ENCODE measurements at regions not wholly inside any gene's neighbourhood (a gene's known extent, or its start where the extent isn't known, plus 50 kb on each side); places are given as distances from the start of the nearest gene placed in this dataset.
"Not testable (repeated sequence)": the region's sequence is repeated elsewhere in the genome, so short reads cannot be mapped to it uniquely, and the experiment has no call there.

DNA sequence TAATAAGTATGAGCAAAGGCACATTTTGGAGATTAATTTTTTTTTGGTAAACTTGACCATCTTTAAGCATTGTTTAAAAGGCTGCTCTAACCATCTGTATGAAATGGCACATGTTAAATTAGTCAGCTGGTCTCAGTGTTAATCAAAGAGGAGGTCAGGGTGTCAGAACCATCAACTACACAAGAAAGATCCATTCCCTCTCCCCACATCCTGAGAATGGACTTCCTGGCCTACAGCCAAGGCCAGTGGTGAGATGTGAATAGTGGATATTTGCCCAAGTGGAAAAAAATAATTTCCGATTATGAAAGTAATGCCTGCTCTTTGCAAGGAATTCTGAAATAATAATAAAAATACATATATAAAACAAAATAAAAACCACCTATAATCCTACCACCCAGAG is 641.7 kb downstream of the NR2F2 start:
- Mint-ChIP-seq H3K36me3 (no peaks in the 10 kb centered on the region), H3K4me1 (no peaks in the 10 kb centered on the region), H3K27ac (no peak overlapping the region), H3K9me3 (peaks cover 5% of the 10 kb centered on the region), H3K27me3 (peaks cover 1% of the 10 kb centered on the region), H3K4me3 (no peak overlapping the region)

DNA sequence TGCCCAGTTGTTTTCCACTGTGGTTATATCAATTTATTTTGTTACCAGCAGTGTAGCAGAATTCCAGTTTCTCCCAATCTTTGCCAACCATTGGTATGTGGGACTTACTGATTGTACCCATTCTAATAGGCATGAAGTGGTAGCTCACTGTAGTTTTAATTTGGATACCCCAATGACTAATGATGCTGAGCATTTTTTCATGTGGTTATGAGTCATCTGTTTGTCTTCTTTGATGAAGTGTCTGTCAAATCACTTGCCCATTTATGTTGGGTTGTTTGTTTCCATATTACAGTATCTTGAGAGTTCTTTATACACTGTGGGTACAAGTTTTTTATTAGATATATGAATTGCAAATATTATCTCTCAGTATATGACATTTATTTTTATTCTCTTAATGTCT is 644.3 kb downstream of the NR2F2 start:
- Mint-ChIP-seq H3K4me3 (no peak overlapping the region), H3K27ac (no peak overlapping the region), H3K9me3 (peaks cover 5% of the 10 kb centered on the region), H3K4me1 (no peaks in the 10 kb centered on the region), H3K27me3 (peaks cover 1% of the 10 kb centered on the region), H3K36me3 (no peaks in the 10 kb centered on the region)

DNA sequence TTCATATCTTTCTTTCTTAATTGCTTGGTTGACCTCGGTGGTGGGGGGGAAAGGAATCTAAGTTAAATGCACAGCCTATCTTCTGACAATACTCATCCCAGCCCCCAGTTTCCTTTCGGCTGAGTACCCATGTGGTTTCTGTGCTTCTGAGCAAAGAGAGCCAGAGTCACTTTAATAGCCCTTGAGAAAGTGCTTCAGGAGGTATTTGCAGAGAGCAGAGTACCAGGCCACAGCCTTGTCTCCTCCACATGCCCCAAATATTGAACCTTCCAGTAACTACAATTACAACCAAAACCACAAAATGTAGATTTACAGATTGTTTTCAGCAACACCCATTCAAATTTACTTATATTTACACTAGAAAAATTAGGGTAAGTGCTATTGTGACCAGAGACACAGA is 647.4 kb downstream of the NR2F2 start:
- no peak overlapping the region for H3K4me3 Mint-ChIP-seq

DNA sequence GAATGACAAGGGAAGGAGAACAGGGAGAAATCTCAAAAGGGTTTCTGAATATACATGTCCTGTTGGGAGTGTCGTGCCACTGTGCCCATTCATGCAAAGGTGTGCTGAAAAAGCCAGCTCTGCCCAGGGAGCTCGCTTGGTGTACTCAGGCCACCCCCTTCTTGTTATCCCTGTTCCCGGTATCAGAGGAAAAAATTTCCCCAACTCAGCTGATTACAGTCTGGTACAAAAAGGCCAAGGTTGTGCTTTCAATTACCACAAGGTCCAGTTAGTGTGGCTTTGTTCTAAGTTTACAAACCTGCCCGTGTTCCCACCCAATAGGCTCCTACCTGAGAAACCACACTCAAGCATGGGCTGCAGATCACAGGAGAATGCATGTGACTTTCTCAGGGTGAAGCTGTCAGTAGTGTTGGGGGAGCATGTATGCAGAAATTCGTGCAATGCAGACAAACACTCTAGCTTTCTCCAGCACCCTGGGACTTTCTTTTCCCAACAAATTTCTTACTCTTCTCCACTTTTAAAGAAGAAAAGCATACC is 648.5 kb downstream of the NR2F2 start:
- no peak overlapping the region for H3K4me3 Mint-ChIP-seq
- no peak overlapping the region for H3K27ac Mint-ChIP-seq
- H3K9me3 Mint-ChIP-seq: peaks cover 4% of the 10 kb centered on the region
- no peaks in the 10 kb centered on the region for H3K36me3 Mint-ChIP-seq
- H3K4me1 Mint-ChIP-seq: no peaks in the 10 kb centered on the region
- no peaks in the 10 kb centered on the region for H3K27me3 Mint-ChIP-seq

More for the DNA sequence above, 647.4 kb downstream of the NR2F2 start:
- H3K9me3 Mint-ChIP-seq: peaks cover 8% of the 10 kb centered on the region
- H3K27ac Mint-ChIP-seq: no peak overlapping the region
- no peaks in the 10 kb centered on the region for H3K36me3 Mint-ChIP-seq
- peaks cover 1% of the 10 kb centered on the region for H3K27me3 Mint-ChIP-seq
- H3K4me1 Mint-ChIP-seq: no peaks in the 10 kb centered on the region

DNA sequence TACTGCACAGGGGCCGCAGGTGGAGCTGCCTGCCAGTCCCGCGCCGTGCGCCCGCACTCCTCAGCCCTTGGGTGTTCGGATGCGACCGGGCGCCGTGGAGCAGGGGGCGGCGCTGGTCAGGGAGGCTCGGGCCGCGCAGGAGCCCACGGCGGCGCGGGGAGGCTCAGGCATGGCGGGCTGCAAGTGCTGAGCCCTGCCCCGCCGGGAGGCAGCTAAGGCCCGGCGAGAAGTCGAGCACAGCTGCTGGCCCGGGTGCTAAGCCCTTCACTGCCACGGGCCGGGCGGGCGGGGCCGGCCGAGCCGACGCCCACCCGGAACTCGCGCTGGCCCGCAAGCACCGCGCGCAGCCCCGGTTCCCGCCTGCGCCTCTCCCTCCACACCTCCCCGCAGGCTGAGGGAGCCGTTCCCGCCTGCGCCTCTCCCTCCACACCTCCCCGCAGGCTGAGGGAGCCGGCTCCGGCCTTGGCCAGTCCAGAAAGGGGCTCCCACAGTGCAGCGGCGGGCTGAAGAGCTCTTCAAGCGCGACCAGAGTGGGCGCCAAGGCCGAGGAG is 653.7 kb downstream of the NR2F2 start:
- not testable (repeated sequence) for H3K36me3 Mint-ChIP-seq, H3K27me3 Mint-ChIP-seq

DNA sequence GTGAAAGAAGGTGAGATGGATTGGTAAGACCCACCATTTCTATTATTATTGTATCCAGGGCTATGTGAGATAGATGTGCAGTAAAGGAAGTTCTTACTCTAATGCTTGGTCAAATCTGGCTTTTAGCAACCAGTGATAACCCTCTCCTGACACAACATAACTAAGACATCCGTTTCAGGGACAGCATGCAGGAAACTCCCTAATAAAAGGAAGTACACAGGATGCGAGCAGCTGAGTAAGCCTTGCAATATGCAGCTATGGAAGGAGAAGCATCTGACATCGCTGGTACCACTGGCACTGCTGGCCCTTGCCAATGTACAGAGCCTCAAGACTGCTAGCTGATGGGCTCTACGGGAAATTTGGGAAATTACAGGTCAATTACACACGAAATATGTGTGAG is 662.3 kb downstream of the NR2F2 start:
- peaks cover 5% of the 10 kb centered on the region for H3K9me3 Mint-ChIP-seq
- no peaks in the 10 kb centered on the region for H3K27me3 Mint-ChIP-seq
- H3K4me1 Mint-ChIP-seq: no peaks in the 10 kb centered on the region
- H3K36me3 Mint-ChIP-seq: no peaks in the 10 kb centered on the region
- no peak overlapping the region for H3K27ac Mint-ChIP-seq
- H3K4me3 Mint-ChIP-seq: no peak overlapping the region

More for the DNA sequence above, 653.7 kb downstream of the NR2F2 start:
- peaks cover 18% of the 10 kb centered on the region for H3K9me3 Mint-ChIP-seq
- H3K27ac Mint-ChIP-seq, H3K4me1 Mint-ChIP-seq, H3K4me3 Mint-ChIP-seq: not testable (repeated sequence)

DNA sequence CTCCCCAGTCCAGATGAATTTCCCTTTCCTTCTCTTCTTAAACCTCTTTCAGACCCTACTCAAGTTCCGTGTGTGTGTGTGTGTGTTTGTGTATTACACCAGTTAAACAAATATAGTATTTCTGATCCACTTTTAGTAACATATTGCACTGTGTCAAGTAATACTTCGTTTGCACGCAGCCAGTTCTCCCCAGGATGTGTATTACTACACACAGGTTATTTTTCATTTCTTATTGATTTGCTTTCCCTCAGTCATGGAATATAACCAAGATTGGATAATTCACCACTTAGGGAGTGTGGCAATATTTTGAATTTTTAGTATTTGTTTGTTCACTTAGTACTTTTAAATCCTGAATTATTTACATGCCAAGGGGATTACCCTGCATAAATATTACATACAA is 667.0 kb downstream of the NR2F2 start:
- no peaks in the 10 kb centered on the region for H3K36me3 Mint-ChIP-seq
- no peak overlapping the region for H3K4me3 Mint-ChIP-seq
- H3K27me3 Mint-ChIP-seq: no peaks in the 10 kb centered on the region
- H3K4me1 Mint-ChIP-seq: no peaks in the 10 kb centered on the region
- no peak overlapping the region for H3K27ac Mint-ChIP-seq
- no peaks in the 10 kb centered on the region for H3K9me3 Mint-ChIP-seq

DNA sequence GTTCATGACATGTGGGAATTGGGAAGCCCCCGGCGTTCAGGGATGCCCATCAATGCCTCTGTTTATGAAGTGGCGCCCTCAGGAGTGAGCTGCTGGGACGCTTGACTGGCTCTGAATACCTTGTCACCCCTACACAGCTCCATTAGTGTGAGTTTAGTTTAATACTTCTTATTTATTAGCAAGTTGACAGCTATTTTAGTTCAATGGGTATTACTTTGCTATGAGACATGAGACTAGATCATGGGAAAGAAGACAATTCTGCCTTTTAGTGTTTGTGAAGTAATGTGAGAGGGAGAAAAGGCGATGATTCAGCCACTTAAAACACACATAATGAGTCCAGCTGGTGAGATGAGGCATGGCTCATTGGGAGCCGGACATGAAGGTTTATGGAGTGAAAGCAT is 678.5 kb downstream of the NR2F2 start:
- H3K9me3 Mint-ChIP-seq: peaks cover 4% of the 10 kb centered on the region

DNA sequence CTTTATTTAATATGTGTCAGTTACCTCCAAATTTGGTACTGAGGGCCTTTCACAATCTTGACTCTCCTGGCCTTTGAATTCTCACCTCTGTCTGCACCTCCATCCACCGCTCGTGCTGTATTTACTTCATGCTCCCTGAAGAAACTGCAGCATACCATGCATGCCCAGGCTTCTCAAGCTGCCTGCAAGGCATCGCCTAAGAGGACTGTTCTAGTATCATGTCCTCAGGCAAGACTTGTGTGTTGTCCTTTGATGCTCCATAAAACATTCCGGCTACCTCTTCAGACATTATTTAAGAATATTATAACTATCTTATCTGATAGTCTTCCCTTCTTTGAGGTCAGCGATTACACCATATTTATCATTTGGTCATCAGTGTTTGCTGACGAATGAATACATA is 682.5 kb downstream of the NR2F2 start:
- Mint-ChIP-seq H3K9me3 (peaks cover 4% of the 10 kb centered on the region), H3K27me3 (no peaks in the 10 kb centered on the region), H3K27ac (no peak overlapping the region), H3K4me1 (no peaks in the 10 kb centered on the region), H3K4me3 (no peak overlapping the region), H3K36me3 (no peaks in the 10 kb centered on the region)

More for the DNA sequence above, 678.5 kb downstream of the NR2F2 start:
- H3K27ac Mint-ChIP-seq: no peak overlapping the region
- no peaks in the 10 kb centered on the region for H3K36me3 Mint-ChIP-seq
- H3K4me1 Mint-ChIP-seq: no peaks in the 10 kb centered on the region
- no peak overlapping the region for H3K4me3 Mint-ChIP-seq
- H3K27me3 Mint-ChIP-seq: peaks cover 3% of the 10 kb centered on the region

DNA sequence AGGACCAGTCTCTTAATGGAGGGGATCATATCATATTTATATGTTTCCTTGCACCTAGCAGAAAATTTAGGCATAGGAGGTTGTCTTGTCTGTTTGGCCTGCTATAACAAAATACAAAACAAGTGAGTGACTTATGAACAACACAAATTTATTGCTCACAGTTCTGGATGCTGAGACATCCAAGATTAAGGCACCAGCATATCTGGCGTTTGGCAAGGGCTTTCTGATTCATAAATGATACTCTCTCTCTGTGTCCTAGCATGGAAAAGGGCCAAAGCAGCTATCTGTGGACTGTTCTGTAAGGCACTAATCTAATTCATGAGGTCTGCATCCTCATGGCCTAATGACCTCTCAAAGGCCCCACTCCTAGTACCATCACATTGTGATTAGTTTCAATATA is 683.0 kb downstream of the NR2F2 start:
- Mint-ChIP-seq H3K27ac (no peak overlapping the region), H3K9me3 (peaks cover 4% of the 10 kb centered on the region), H3K36me3 (no peaks in the 10 kb centered on the region), H3K4me3 (no peak overlapping the region), H3K27me3 (no peaks in the 10 kb centered on the region), H3K4me1 (no peaks in the 10 kb centered on the region)

DNA sequence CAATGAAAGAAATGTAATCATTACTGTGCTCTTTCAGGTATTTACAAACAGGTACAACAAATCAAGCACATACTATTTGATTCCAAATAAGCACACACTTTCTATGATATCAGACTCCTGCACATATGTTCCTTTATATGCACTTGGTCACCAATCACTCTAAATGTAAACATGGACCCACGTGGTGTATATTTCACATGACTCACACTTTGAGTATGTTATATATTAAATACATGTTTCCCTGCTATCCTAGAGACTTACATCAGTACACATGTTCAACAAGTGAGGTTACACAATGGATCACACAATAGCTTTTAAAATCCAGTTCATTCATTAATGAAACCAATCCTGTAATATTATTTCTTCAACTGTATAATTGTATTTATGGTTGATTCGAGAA is 683.5 kb downstream of the NR2F2 start:
- H3K4me1 Mint-ChIP-seq: no peaks in the 10 kb centered on the region
- H3K9me3 Mint-ChIP-seq: peaks cover 4% of the 10 kb centered on the region
- no peaks in the 10 kb centered on the region for H3K36me3 Mint-ChIP-seq
- H3K27me3 Mint-ChIP-seq: no peaks in the 10 kb centered on the region
- no peak overlapping the region for H3K27ac Mint-ChIP-seq
- no peak overlapping the region for H3K4me3 Mint-ChIP-seq

DNA sequence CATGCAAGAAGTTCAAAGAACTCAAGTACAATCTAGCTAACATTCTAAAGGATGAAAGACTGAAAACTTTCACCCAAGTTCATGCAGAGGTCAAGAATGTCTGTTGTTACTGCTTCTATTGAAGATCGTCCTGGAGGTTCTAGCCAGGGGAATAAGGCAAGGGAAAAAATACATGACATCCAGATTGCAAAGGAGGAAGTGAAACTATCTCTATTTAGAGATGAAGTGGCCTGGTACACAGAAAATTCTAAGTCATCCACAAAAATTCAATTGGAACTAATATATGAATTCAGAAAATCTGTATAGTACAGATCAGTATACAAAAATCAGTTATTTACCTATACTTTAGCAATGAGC is 693.0 kb downstream of the NR2F2 start:
- Mint-ChIP-seq H3K27me3 (peaks cover 2% of the 10 kb centered on the region), H3K36me3 (no peaks in the 10 kb centered on the region), H3K27ac (no peak overlapping the region), H3K9me3 (no peaks in the 10 kb centered on the region), H3K4me1 (no peaks in the 10 kb centered on the region), H3K4me3 (no peak overlapping the region)

DNA sequence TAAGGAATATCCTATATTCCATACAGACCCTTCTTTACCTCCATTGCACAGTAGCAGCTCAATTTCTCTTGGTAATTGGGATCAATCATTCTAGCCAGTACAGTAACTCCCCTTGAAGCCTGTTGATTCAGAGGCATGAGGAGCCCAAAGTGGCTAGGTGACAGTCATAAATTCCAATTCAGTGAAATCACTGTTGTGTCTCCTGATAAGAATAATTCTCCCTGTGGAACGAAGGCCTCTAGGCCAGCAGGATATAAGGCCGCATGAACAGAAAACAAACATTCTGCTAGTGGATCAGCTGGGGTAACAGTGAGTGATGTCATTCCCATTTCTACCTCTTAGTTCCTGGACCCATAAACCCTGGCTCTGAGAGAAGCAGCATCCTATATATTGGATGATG is 696.3 kb downstream of the NR2F2 start:
- no peaks in the 10 kb centered on the region for H3K4me1 Mint-ChIP-seq
- peaks cover 2% of the 10 kb centered on the region for H3K36me3 Mint-ChIP-seq
- H3K9me3 Mint-ChIP-seq: peaks cover 11% of the 10 kb centered on the region
- no peaks in the 10 kb centered on the region for H3K27me3 Mint-ChIP-seq
- no peak overlapping the region for H3K4me3 Mint-ChIP-seq
- H3K27ac Mint-ChIP-seq: no peak overlapping the region

DNA sequence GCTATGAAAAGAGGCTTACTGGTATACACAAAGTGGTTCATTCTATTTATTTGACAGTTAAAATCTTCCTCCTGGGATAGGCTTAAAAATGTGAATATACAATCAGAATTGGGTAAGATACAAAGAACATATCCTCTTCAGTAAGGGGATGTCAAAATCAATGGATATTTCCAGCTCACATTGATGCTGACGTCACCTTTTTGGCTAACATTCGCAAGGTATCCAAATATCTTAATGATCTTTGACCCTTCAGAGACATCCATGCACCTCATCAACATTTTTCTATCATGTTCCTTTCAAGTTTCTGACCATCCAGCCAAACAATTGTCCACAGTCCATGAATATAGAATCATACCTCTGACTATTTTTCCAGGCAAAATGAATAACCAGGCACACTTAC is 697.3 kb downstream of the NR2F2 start:
- Mint-ChIP-seq H3K27ac (no peak overlapping the region), H3K4me3 (no peak overlapping the region), H3K36me3 (peaks cover 2% of the 10 kb centered on the region), H3K9me3 (peaks cover 12% of the 10 kb centered on the region), H3K27me3 (no peaks in the 10 kb centered on the region), H3K4me1 (no peaks in the 10 kb centered on the region)

DNA sequence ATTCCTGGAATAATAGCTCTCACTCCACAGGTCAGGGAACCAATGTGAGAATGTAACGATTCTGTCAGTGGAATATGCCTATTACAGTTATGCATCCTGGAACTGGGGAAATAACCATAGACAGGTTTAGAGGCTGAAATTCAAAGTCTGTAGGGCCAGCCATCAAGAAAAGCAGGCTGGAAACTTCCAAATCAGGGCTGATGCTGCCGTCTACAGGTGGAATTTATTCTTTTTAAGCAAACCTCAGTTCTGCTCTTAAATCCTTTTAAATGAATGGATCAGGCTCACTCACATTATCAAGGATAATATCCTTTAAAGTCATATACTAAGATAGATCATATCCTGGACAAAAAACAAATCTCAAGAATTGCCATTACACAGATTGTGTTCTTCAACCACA is 699.8 kb downstream of the NR2F2 start:
- Mint-ChIP-seq H3K4me3 (no peak overlapping the region), H3K27ac (no peak overlapping the region), H3K9me3 (peaks cover 17% of the 10 kb centered on the region), H3K4me1 (no peaks in the 10 kb centered on the region), H3K36me3 (peaks cover 2% of the 10 kb centered on the region), H3K27me3 (no peaks in the 10 kb centered on the region)

DNA sequence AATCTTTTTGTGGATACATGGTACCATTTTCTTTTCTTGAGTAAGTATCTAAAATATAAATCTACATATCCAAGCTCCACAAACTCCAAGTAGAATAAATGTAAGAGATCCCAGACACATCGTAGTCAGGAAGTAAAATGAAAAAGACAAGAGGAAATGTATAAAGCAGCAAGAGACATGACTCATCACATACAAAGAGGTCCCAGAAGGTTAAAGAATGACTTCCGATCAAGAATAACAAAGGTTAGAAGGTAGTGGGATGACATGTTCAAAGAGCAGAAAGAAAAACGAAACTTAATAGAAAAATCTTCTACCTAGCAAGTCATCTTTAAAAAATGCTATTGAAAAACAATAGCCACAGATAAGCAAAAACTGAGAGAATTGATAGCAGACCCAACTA is 705.8 kb downstream of the NR2F2 start:
- no peaks in the 10 kb centered on the region for H3K4me1 Mint-ChIP-seq
- H3K27ac Mint-ChIP-seq: no peak overlapping the region
- no peak overlapping the region for H3K4me3 Mint-ChIP-seq
- peaks cover under 1% of the 10 kb centered on the region for H3K36me3 Mint-ChIP-seq
- H3K27me3 Mint-ChIP-seq: no peaks in the 10 kb centered on the region
- peaks cover 20% of the 10 kb centered on the region for H3K9me3 Mint-ChIP-seq

DNA sequence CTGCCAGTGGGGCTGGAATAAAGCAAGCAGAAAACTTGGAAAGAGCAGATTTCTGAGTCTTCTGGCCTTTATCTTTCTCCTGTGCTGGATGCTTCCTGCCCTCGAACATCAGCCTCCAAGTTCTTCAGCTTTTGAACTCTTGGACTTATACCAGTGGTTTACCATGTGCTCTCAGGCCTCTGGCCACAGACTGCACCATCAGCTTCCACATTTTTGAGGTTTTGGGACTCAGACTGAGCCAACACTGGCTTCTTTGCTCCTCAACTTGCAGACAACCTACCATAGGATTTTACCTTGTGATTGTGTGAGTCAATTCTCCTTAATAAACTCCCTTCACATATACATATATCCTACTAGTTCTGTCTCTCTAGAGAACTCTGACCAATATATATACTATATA is 706.6 kb downstream of the NR2F2 start:
- Mint-ChIP-seq H3K36me3 (no peaks in the 10 kb centered on the region), H3K27me3 (no peaks in the 10 kb centered on the region), H3K4me3 (no peak overlapping the region), H3K9me3 (peaks cover 13% of the 10 kb centered on the region), H3K4me1 (no peaks in the 10 kb centered on the region), H3K27ac (no peak overlapping the region)

Measured in activated naive CD4-positive, alpha-beta T cell treated with anti-CD3 and anti-CD28 coated beads, Interleukin-2, amount 50 U/mL, for 24 hours (primary cell).